K562 (cell line): ENCODE measurements at regions not wholly inside any gene's neighbourhood (a gene's known extent, or its start where the extent isn't known, plus 50 kb on each side); places are given as distances from the start of the nearest gene placed in this dataset.

Experiments used
- ATAC-seq: fragments of 200-7000 bp; cut with Tn5 transposase; 3 replicates; pipeline ENCODE4 v1.9.1; 2020; ENCODE audit warnings: moderate library complexity
- BruUV-seq: library from RNA; stranded (reverse); fragments of 400-500 nt; replicated peaks from 2 replicates; lab custom pipeline; 2021; lab: Mats Ljungman, UMichigan
- CTCF ChIA-PET: fragments of 300-600 bp; formaldehyde crosslinking; extraction: SDS; loops from one replicate; lab custom pipeline; 2021; ENCODE audit warnings: low intra/inter-chr PET ratio; lab: Yijun Ruan, JAX
- POLR2A ChIA-PET: fragments of 300-600, 350-650 bp; sonication (Branson Sonifier 250); formaldehyde crosslinking; extraction: SDS; loops from one replicate; lab custom pipeline; 2021; ENCODE audit warnings: antibody characterized with exemption, inconsistent platforms; lab: Yijun Ruan, JAX
- DNase-seq, 4 experiments: peaks; one replicate each; pipeline versions ENCODE4 v3.0.0 to v3.0.0-alpha.2; 2011 to 2018; ENCODE audit warnings: low spot score in 3 of 4, mixed read lengths in 3 of 4; ENCODE audit errors: extremely low read depth in 1 of 4
- FAIRE-seq: peaks from 2 replicates; lab custom pipeline; 2011; peaks lifted over from hg19 to GRCh38; lab: Jason Lieb, UNC
- H2AFZ ChIP-seq: 2 replicates; pipeline ENCODE4 v1.6.0; 2011; ENCODE audit warnings: low read depth, low read length, control low read depth, inconsistent platforms
- H3K27ac ChIP-seq: fragments of 200-600 bp; 3 replicates; pipeline ENCODE4 v1.8.0; 2011; ENCODE audit warnings: low read depth, mild to moderate bottlenecking, control low read depth, inconsistent platforms, low read length, moderate library complexity, mixed read lengths; ENCODE audit errors: extremely low read depth
- H3K27me3 ChIP-seq, 2 experiments: fragments of 300-600 bp in 1 of 2; 2 replicates in 1 of 2; 3 replicates in 1 of 2; pipeline versions ENCODE4 v1.6.0 to v1.8.0; 2011; ENCODE audit warnings: inconsistent platforms in 2 of 2, low read length in 2 of 2, mild to moderate bottlenecking in 1 of 2, mixed read lengths in 1 of 2, moderate library complexity in 1 of 2; ENCODE audit not compliant: control insufficient read depth in 2 of 2, insufficient read depth in 2 of 2
- H3K36me3 ChIP-seq: fragments of 300-600 bp; 3 replicates; pipeline ENCODE4 v1.8.0; 2011; ENCODE audit warnings: mild to moderate bottlenecking, low read length, inconsistent platforms; ENCODE audit not compliant: control insufficient read depth, insufficient read depth
- H3K4me1 ChIP-seq, 2 experiments: fragments of 200-600 bp in 1 of 2; replicated peaks in 1 of 2; 2 replicates in 1 of 2; 3 replicates in 1 of 2; pipeline versions ENCODE4 v1.5.1 to v1.8.0; 2011; ENCODE audit warnings: inconsistent platforms in 2 of 2, low read length in 2 of 2, mild to moderate bottlenecking in 1 of 2, mixed read lengths in 1 of 2, moderate library complexity in 1 of 2; ENCODE audit not compliant: control insufficient read depth in 2 of 2, insufficient read depth in 2 of 2
- H3K4me2 ChIP-seq: 2 replicates; pipeline ENCODE4 v1.6.1; 2011; ENCODE audit warnings: low read length, control low read depth, inconsistent platforms, mixed read lengths; ENCODE audit not compliant: insufficient read depth
- H3K4me3 ChIP-seq: fragments of 200-600 bp; sonication (generic), shearing (Covaris generic); 2 replicates; pipeline ENCODE4 v1.5.1; 2016; ENCODE audit warnings: control low read depth, inconsistent platforms
- H3K79me2 ChIP-seq: fragments of 200-600 bp; 3 replicates; pipeline ENCODE4 v1.8.0; 2011; ENCODE audit warnings: low read length, inconsistent platforms; ENCODE audit not compliant: control insufficient read depth, insufficient read depth
- H3K9ac ChIP-seq, 2 experiments: 2 replicates each; pipeline versions ENCODE4 v1.6.0 to v1.6.1; 2011; ENCODE audit warnings: low read depth in 2 of 2, low read length in 2 of 2, control low read depth in 1 of 2, inconsistent platforms in 1 of 2, mild to moderate bottlenecking in 1 of 2, mixed read lengths in 1 of 2; ENCODE audit not compliant: insufficient read depth in 1 of 2
- H3K9me1 ChIP-seq: one replicate; pipeline ENCODE4 v1.6.0; 2011; ENCODE audit warnings: inconsistent platforms, mild to moderate bottlenecking, low read length, moderate library complexity; ENCODE audit not compliant: control insufficient read depth, insufficient read depth
- H3K9me3 ChIP-seq: replicated peaks from 2 replicates; pipeline ENCODE4 v1.5.1; 2011; ENCODE audit warnings: low read depth, low read length, inconsistent platforms; ENCODE audit not compliant: control insufficient read depth, insufficient read depth
- H4K20me1 ChIP-seq: replicated peaks from 2 replicates; pipeline ENCODE4 v1.6.1; 2011; ENCODE audit warnings: low read length, inconsistent platforms, mixed read lengths; ENCODE audit not compliant: control insufficient read depth, insufficient read depth
- ARID2 ChIP-seq: fragments of 450-650 bp; IDR thresholded peaks from 2 replicates; pipeline ENCODE4 v1.6.1; 2017; ENCODE audit warnings: antibody characterized with exemption, mild to moderate bottlenecking
- BRD4 ChIP-seq: fragments of 200-600 bp; sonication (generic); IDR thresholded peaks from 2 replicates; pipeline ENCODE4 v1.6.1; 2017; ENCODE audit warnings: inconsistent platforms
- CBX3 ChIP-seq, 2 experiments: IDR thresholded peaks; 1 replicate in 1 of 2; 2 replicates in 1 of 2; pipeline ENCODE4 v1.6.1; 2012; ENCODE audit warnings: inconsistent platforms in 2 of 2, low read length in 2 of 2, borderline replicate concordance in 1 of 2, control low read depth in 1 of 2
- CTCF ChIP-seq, 3 experiments: IDR thresholded peaks in 2 of 3; conservative IDR thresholded peaks in 1 of 3; 2 replicates each; pipeline ENCODE4 v1.5.1; 2011 to 2012; ENCODE audit warnings: low read length in 3 of 3, mild to moderate bottlenecking in 3 of 3, control low read depth in 2 of 3, improper control_type of control experiment in 1 of 3, inconsistent platforms in 1 of 3, low read depth in 1 of 3, mixed read lengths in 1 of 3, moderate library complexity in 1 of 3; ENCODE audit not compliant: insufficient read depth in 2 of 3
- ESRRA ChIP-seq: fragments of 450-650 bp; IDR thresholded peaks from 2 replicates; pipeline ENCODE4 v1.6.1; 2014; ENCODE audit warnings: low read depth, mild to moderate bottlenecking, moderate library complexity, borderline replicate concordance
- HMBOX1 ChIP-seq: sonication (generic); IDR thresholded peaks from 2 replicates; pipeline ENCODE4 v1.6.1; 2016
- SP2 ChIP-seq: IDR thresholded peaks from 2 replicates; pipeline ENCODE4 v1.6.1; 2011; ENCODE audit warnings: mild to moderate bottlenecking, low read depth, low read length, moderate library complexity; ENCODE audit not compliant: poor library complexity, severe bottlenecking; ENCODE audit errors: extremely low read depth
- ZBTB7A ChIP-seq: IDR thresholded peaks from 2 replicates; pipeline ENCODE4 v1.6.1; 2011; ENCODE audit warnings: low read depth, mild to moderate bottlenecking, low read length, moderate library complexity, borderline replicate concordance; ENCODE audit not compliant: control insufficient read depth
- ZNF316 ChIP-seq: fragments of 450-650 bp; IDR thresholded peaks from 2 replicates; pipeline ENCODE4 v1.6.1; 2016
- WGBS: fragments of 100-300 bp; shearing (Covaris generic); methylation state at CpG from one replicate; pipeline ENCODE4 v1.1.6; 2016; ENCODE audit warnings: low coverage, mixed read lengths; ENCODE audit not compliant: insufficient coverage; ENCODE audit errors: missing lambda C conversion rate; 5-methylcytosine and 5-hydroxymethylcytosine counted together
- in situ Hi-C: fragments of 300-500 bp; cut with MboI; formaldehyde crosslinking; loops from 4 replicates; pipeline ENCODE4 v1.15.0; 2018; ENCODE audit warnings: inconsistent platforms, mixed read lengths
- intact Hi-C: fragments of 100-400 bp; cut with micrococcal nuclease; formaldehyde crosslinking; loops from 2 replicates; pipeline ENCODE4 v1.14.2; 2022
- TF ChIP-seq, protein P1 (sequence below): fragments of 200-800 bp; sonication (Bioruptor generic); IDR thresholded peaks from 2 replicates; pipeline ENCODE4 v1.6.1; 2016; ENCODE audit warnings: missing genetic modification characterization, missing compliant biosample characterization
- TF ChIP-seq, protein P2 (sequence below): IDR thresholded peaks from 2 replicates; pipeline ENCODE4 v1.6.1; 2011; ENCODE audit warnings: borderline replicate concordance, low read depth, mild to moderate bottlenecking, moderate library complexity, low read length; ENCODE audit not compliant: insufficient read depth, poor library complexity, severe bottlenecking

GRCh38 chr4:98745366-98745765, 87.0 kb upstream of the TSPAN5 start:
- Histone ChIP-seq H4K20me1 (no peaks in the 10 kb centered on the region), H3K4me3 (no peak overlapping the region), H3K4me2 (no peak overlapping the region), H3K9ac (no peak overlapping the region), H3K27ac (no peak overlapping the region), H3K27me3 (no peaks in the 10 kb centered on the region), H2AFZ (no peak overlapping the region), H3K79me2 (no peaks in the 10 kb centered on the region), H3K4me1 (no peaks in the 10 kb centered on the region; a peak in 1 of 5 replicates), H3K9me1 (no peaks in the 10 kb centered on the region), H3K9me3 (no peaks in the 10 kb centered on the region), H3K36me3 (no peaks in the 10 kb centered on the region)
- 3% methylated on average over 3 of the region's 3 CpGs for WGBS
- intact Hi-C loops (loop anchor here (1.0 to 5.0 kb wide), 7 partner anchors 82 to 662 kb away; partner anchors contain the start of genes EIF4E and METAP1), in situ Hi-C loops (loop anchor here (10.0 kb wide), 2 partner anchors 309 to 659 kb away; no protein-coding TSS in a partner anchor)
- CTCF ChIA-PET, result interaction anchor here (0.6 to 1.4 kb wide), 3 partner anchors 249 to 310 kb away, joined by 3 to 6 read pairs (median 4); no protein-coding TSS in a partner anchor
- DNase-seq (peak in 2 of 4 experiments; percentile 29 to 78), ATAC-seq (peak; percentile 87), FAIRE-seq (peak; percentile 75)
- POLR2A ChIA-PET, result no interaction called here
- no TSS peak for BruUV-seq
- no peak for TF ChIP-seq ARID2
- no peak for TF ChIP-seq ESRRA
- TF ChIP-seq, protein P1, sequence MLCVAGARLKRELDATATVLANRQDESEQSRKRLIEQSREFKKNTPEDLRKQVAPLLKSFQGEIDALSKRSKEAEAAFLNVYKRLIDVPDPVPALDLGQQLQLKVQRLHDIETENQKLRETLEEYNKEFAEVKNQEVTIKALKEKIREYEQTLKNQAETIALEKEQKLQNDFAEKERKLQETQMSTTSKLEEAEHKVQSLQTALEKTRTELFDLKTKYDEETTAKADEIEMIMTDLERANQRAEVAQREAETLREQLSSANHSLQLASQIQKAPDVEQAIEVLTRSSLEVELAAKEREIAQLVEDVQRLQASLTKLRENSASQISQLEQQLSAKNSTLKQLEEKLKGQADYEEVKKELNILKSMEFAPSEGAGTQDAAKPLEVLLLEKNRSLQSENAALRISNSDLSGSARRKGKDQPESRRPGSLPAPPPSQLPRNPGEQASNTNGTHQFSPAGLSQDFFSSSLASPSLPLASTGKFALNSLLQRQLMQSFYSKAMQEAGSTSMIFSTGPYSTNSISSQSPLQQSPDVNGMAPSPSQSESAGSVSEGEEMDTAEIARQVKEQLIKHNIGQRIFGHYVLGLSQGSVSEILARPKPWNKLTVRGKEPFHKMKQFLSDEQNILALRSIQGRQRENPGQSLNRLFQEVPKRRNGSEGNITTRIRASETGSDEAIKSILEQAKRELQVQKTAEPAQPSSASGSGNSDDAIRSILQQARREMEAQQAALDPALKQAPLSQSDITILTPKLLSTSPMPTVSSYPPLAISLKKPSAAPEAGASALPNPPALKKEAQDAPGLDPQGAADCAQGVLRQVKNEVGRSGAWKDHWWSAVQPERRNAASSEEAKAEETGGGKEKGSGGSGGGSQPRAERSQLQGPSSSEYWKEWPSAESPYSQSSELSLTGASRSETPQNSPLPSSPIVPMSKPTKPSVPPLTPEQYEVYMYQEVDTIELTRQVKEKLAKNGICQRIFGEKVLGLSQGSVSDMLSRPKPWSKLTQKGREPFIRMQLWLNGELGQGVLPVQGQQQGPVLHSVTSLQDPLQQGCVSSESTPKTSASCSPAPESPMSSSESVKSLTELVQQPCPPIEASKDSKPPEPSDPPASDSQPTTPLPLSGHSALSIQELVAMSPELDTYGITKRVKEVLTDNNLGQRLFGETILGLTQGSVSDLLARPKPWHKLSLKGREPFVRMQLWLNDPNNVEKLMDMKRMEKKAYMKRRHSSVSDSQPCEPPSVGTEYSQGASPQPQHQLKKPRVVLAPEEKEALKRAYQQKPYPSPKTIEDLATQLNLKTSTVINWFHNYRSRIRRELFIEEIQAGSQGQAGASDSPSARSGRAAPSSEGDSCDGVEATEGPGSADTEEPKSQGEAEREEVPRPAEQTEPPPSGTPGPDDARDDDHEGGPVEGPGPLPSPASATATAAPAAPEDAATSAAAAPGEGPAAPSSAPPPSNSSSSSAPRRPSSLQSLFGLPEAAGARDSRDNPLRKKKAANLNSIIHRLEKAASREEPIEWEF (CRISPR knock-in tag), result no peak
- TF ChIP-seq BRD4, result no peak
- TF ChIP-seq ZNF316, result no peak
- TF ChIP-seq, protein P2, sequence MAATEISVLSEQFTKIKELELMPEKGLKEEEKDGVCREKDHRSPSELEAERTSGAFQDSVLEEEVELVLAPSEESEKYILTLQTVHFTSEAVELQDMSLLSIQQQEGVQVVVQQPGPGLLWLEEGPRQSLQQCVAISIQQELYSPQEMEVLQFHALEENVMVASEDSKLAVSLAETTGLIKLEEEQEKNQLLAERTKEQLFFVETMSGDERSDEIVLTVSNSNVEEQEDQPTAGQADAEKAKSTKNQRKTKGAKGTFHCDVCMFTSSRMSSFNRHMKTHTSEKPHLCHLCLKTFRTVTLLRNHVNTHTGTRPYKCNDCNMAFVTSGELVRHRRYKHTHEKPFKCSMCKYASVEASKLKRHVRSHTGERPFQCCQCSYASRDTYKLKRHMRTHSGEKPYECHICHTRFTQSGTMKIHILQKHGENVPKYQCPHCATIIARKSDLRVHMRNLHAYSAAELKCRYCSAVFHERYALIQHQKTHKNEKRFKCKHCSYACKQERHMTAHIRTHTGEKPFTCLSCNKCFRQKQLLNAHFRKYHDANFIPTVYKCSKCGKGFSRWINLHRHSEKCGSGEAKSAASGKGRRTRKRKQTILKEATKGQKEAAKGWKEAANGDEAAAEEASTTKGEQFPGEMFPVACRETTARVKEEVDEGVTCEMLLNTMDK, result peak; percentile 7
- no peak for TF ChIP-seq SP2
- 0 out of 3 replicates have a peak, but pooled peaks of 1 of the 2 experiments have one; percentile 31 for TF ChIP-seq CBX3 (IDR thresholded peaks at IDR 0.05; ENCODE audit: borderline replicate concordance in 1 of 2, low read length in 2 of 2)
- no peak for TF ChIP-seq ZBTB7A
- peak; percentile 69 to 84 (median 72) for TF ChIP-seq CTCF (IDR thresholded peaks at IDR 0.05 in 2 of 3, conservative IDR thresholded peaks at IDR 0.05 in 1 of 3; ENCODE audit: insufficient read depth in 2 of 3, low read depth in 1 of 3, low read length in 3 of 3)
- 0 out of 2 replicates have a peak, but pooled peaks have one; percentile 21 for TF ChIP-seq HMBOX1
